Ishikawa (cell line): ENCODE measurements at regions not wholly inside any gene's neighbourhood (a gene's known extent, or its start where the extent isn't known, plus 50 kb on each side); places are given as distances from the start of the nearest gene placed in this dataset.

ENCODE experiments used
- REST ChIP-seq: IDR thresholded peaks from 2 replicates; pipeline ENCODE4 v1.6.1; 2012; ENCODE audit warnings: low read depth, mild to moderate bottlenecking
- TCF12 ChIP-seq: IDR thresholded peaks from 2 replicates; pipeline ENCODE4 v1.6.1; 2012; ENCODE audit warnings: low read depth

GRCh38 chr1:87942165-87942564 is 613.5 kb downstream of the LMO4 start:
- TF ChIP-seq REST (no peak), TCF12 (no peak)
